MG63 (cell line): ENCODE measurements at regions not wholly inside any gene's neighbourhood (a gene's known extent, or its start where the extent isn't known, plus 50 kb on each side); places are given as distances from the start of the nearest gene placed in this dataset.
"Not testable (repeated sequence)": the region's sequence is repeated elsewhere in the genome, so short reads cannot be mapped to it uniquely, and the experiment has no call there.

Experiments used
- DNase-seq: peaks from one replicate; pipeline ENCODE4 v3.0.0-alpha.2; 2020
- H3K27me3 ChIP-seq: fragments of 250-450 bp; sonication (Bioruptor Pico); 2 replicates; pipeline ENCODE4 v1.5.1; 2020; ENCODE audit warnings: mild to moderate bottlenecking, moderate library complexity
- H3K36me3 ChIP-seq: fragments of 250-450 bp; sonication (Bioruptor Pico); 2 replicates; pipeline ENCODE4 v1.5.1; 2020; ENCODE audit warnings: mild to moderate bottlenecking, moderate library complexity
- H3K4me3 ChIP-seq: fragments of 250-450 bp; sonication (Bioruptor Pico); 2 replicates; pipeline ENCODE4 v1.5.1; 2020; ENCODE audit warnings: mild to moderate bottlenecking, moderate library complexity
- H3K9me3 ChIP-seq: fragments of 250-450 bp; sonication (Bioruptor Pico); 2 replicates; pipeline ENCODE4 v1.5.1; 2020; ENCODE audit warnings: mild to moderate bottlenecking, moderate library complexity

- peaks cover 6% of the 10 kb centered on the region; the same call in 1 of the 2 replicates for H3K9me3 ChIP-seq
- peaks cover 7% of the 10 kb centered on the region; the same call in 1 of the 2 replicates for H3K36me3 ChIP-seq
- peak; percentile 45 for DNase-seq
- H3K4me3 ChIP-seq: no peak overlapping the region
- H3K27me3 ChIP-seq: no peaks in the 10 kb centered on the region
These were observed 70.4 kb upstream of the CYP1B1 start for GRCh38 chr2:38146275-38146906.

- Histone ChIP-seq H3K36me3 (peaks cover 7% of the 10 kb centered on the region; the same call in 1 of the 2 replicates), H3K9me3 (peaks cover 6% of the 10 kb centered on the region; the same call in 1 of the 2 replicates), H3K4me3 (no peak overlapping the region), H3K27me3 (no peaks in the 10 kb centered on the region)
- no peak for DNase-seq
These were observed 69.3 kb upstream of the CYP1B1 start for GRCh38 chr2:38145236-38145635.

- Histone ChIP-seq H3K27me3 (no peaks in the 10 kb centered on the region), H3K4me3 (no peak overlapping the region), H3K36me3 (peaks cover 7% of the 10 kb centered on the region; the same call in 1 of the 2 replicates)
These were observed 66.7 kb upstream of the CYP1B1 start for GRCh38 chr2:38142627-38143026.

GRCh38 chr2:38141501-38141900 is 65.5 kb upstream of the CYP1B1 start:
- Histone ChIP-seq H3K27me3 (no peaks in the 10 kb centered on the region), H3K9me3 (peaks cover 6% of the 10 kb centered on the region; the same call in 1 of the 2 replicates), H3K36me3 (peaks cover 7% of the 10 kb centered on the region; the same call in 1 of the 2 replicates), H3K4me3 (no peak overlapping the region)
- DNase-seq: no peak

More at GRCh38 chr2:38142627-38143026, 66.7 kb upstream of the CYP1B1 start:
- H3K9me3 ChIP-seq: peaks cover 6% of the 10 kb centered on the region; the same call in 1 of the 2 replicates
- no peak for DNase-seq

DNA sequence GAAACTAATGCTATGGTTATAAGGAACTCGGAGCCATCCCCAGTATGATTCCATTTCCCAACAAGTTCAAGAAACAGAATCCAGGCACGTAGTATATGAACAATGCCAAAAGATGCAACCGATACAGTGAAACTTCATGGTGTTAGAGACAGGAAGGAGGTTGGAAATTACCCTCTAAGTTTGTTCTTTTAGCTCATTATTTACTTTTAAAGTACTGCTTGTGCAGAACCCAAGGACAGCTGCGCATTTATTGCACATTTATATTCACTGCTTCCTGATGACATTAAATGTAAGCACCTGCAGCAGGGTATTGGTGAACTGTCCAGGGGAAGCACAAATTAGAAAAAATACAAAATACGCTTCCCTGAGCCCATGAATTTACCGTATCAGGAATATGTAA is 63.0 kb upstream of the CYP1B1 start:
- peaks cover 6% of the 10 kb centered on the region; the same call in 1 of the 2 replicates for H3K9me3 ChIP-seq
- no peaks in the 10 kb centered on the region for H3K27me3 ChIP-seq
- no peak overlapping the region for H3K4me3 ChIP-seq
- no peaks in the 10 kb centered on the region for H3K36me3 ChIP-seq
- DNase-seq: no peak

GRCh38 chr2:38138419-38138818 is 62.5 kb upstream of the CYP1B1 start:
- Histone ChIP-seq H3K4me3 (no peak overlapping the region), H3K36me3 (no peaks in the 10 kb centered on the region), H3K9me3 (peaks cover 5% of the 10 kb centered on the region; the same call in 1 of the 2 replicates), H3K27me3 (no peaks in the 10 kb centered on the region)
- no peak for DNase-seq

GRCh38 chr2:38137958-38138357 is 62.0 kb upstream of the CYP1B1 start:
- H3K4me3 ChIP-seq, DNase-seq, H3K27me3 ChIP-seq, H3K9me3 ChIP-seq, H3K36me3 ChIP-seq: not testable (repeated sequence)

DNA sequence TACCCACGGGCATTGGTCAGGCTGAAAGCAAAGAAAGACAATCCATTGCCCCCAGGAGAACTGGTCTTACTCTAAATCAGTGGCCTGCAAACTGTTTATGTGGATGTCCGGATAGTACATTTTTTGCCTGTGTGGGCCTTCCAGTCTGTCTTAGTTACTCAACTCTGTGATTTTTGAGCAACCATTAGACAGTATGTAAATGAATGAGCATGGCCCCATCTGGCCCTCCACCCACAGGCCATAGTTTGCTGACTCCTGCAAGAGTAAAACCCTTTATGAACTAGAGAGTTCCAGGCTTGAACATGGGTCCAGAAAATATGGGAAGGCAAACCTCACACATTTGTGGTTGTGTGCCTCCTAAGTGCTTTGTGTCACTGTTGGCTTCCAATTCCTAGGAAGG is 55.7 kb upstream of the CYP1B1 start:
- Histone ChIP-seq H3K27me3 (no peaks in the 10 kb centered on the region), H3K4me3 (no peak overlapping the region), H3K36me3 (no peaks in the 10 kb centered on the region), H3K9me3 (no peaks in the 10 kb centered on the region)
- no peak for DNase-seq

DNA sequence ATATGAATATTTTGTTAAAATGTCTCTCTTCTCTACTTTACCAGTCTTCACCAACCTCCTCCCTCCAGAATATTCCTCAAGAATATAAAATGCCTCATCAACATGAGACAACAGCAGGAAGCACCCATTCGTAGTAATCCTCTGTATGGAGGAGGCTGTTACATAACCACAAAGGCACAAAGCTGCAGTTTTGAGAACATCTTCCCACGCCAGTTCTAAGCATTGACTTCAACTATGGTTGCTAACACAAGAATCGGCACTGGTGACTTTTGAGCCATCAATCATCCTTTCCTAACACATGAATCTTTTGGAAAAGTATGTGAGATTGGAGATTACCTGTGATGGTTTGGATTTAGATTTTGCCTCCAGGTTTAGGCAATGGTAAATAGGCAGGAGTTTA is 54.9 kb upstream of the CYP1B1 start:
- DNase-seq: no peak
- H3K27me3 ChIP-seq: no peaks in the 10 kb centered on the region
- no peaks in the 10 kb centered on the region for H3K9me3 ChIP-seq
- no peaks in the 10 kb centered on the region for H3K36me3 ChIP-seq
- no peak overlapping the region for H3K4me3 ChIP-seq

DNA sequence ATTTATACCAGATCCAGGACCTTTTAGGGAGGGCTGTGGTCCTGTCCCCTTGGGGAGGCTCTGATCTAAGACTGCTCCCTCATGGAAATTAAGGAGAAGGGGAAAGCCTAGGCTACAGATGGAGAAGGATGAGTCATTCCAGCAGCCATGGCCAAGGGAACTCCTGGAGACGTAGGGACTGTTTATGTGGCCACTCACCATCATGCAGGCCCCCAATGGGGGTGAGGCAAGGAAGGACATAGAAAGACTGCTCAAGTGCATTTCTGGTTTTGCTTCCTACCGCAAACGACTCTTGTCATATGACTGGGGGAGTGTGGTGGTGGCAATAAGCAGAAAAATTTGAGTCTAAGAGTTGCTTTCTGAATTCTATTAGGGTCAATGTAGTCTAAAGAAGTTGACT is 54.0 kb upstream of the CYP1B1 start:
- no peak for DNase-seq
- no peaks in the 10 kb centered on the region for H3K9me3 ChIP-seq
- no peaks in the 10 kb centered on the region for H3K36me3 ChIP-seq
- no peak overlapping the region for H3K4me3 ChIP-seq
- no peaks in the 10 kb centered on the region for H3K27me3 ChIP-seq

DNA sequence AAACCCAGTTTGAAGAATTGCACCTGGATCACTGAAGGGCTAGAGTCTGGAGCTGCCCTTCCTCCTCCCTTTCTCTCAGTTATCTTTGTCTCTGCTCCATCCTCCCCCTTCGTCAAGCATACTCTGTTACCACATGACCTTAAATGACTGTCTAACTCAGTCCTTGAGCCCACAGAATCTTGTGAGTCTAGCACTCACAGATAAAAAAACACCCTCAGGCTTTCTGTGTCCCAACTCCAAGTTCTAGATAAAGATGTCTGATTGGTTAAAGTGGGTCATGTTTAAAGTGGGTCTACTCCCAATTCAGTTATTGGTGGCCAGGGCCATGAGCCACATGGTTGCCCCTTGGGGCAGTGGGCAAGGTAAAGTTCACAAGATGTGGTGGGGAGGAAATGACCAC is 53.5 kb upstream of the CYP1B1 start:
- no peaks in the 10 kb centered on the region for H3K9me3 ChIP-seq
- H3K36me3 ChIP-seq: no peaks in the 10 kb centered on the region
- no peak overlapping the region for H3K4me3 ChIP-seq
- DNase-seq: no peak
- no peaks in the 10 kb centered on the region for H3K27me3 ChIP-seq

GRCh38 chr2:38128653-38129052 is 52.7 kb upstream of the CYP1B1 start:
- no peaks in the 10 kb centered on the region for H3K27me3 ChIP-seq
- no peak overlapping the region for H3K4me3 ChIP-seq
- no peaks in the 10 kb centered on the region for H3K9me3 ChIP-seq
- H3K36me3 ChIP-seq: no peaks in the 10 kb centered on the region
- no peak for DNase-seq

DNA sequence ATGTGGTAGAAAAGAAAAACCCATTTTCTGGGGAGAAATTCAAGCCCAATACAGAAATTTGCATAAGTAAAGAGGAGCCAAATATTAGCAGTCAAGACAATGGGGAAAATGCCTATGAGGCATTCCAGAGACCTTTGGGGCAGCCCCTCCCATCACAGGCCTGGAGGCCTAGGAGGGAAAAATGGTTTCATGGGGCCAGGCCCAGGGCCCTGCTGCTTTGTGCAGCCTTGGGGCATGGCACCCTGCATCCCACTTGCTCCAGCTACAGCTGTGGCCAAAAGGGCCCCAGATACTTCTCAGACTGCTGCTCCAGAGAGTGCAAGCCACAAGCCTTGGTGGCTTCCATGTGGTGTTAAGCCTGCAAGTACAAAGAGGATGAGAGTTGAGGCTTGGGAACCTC is 51.3 kb upstream of the CYP1B1 start:
- H3K4me3 ChIP-seq: no peak overlapping the region
- no peaks in the 10 kb centered on the region for H3K27me3 ChIP-seq
- H3K9me3 ChIP-seq: no peaks in the 10 kb centered on the region
- DNase-seq: no peak
- H3K36me3 ChIP-seq: no peaks in the 10 kb centered on the region

DNA sequence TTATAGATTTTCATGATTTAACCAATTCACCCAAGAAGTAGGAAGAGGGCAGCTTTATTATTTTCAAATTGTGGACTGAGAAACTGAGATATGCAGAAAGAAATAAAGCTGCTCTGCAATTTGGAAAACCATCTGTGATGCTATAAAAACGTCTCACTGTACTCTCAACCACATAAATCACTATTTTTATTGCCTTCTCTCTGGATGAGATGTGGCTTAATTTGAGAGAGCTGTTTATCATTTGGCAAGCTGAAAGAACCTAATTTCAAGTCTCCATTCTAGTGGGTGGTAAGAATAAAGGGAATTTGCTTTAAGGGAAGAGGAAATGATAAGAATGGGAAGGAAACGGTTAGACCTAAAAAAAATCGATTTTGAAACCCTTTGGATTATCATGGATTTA is 49.9 kb upstream of the CYP1B1 start:
- no peaks in the 10 kb centered on the region for H3K36me3 ChIP-seq
- DNase-seq: no peak

More for the DNA sequence above, 49.9 kb upstream of the CYP1B1 start:
- no peaks in the 10 kb centered on the region for H3K27me3 ChIP-seq
- no peaks in the 10 kb centered on the region for H3K9me3 ChIP-seq
- H3K4me3 ChIP-seq: no peak overlapping the region
